ENCODE measurements at regions not wholly inside any gene's neighbourhood (a gene's known extent, or its start where the extent isn't known, plus 50 kb on each side); places are given as distances from the start of the nearest gene placed in this dataset.

DNA sequence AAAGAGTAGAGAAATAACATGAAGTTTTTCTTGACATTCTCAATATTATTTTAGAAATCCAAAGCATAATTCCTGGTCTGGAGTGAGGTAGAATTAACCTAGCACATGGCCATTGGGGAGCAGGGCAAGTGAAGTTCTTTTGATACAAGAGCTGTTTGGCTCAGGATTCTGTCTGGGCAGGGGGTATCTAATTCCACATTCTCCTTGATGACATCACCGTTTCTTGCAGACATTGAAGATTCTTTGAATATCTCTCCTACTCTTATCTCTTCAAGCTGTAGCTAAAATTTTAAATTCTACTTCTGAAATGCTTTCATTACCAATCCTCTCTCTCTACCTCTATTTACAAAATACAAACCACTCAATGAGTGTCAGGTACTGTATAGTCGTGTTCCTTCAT, 138.2 kb upstream of the TENM4 start:
- no peak for DNase-seq (ENCODE audit: low read depth)

DNA sequence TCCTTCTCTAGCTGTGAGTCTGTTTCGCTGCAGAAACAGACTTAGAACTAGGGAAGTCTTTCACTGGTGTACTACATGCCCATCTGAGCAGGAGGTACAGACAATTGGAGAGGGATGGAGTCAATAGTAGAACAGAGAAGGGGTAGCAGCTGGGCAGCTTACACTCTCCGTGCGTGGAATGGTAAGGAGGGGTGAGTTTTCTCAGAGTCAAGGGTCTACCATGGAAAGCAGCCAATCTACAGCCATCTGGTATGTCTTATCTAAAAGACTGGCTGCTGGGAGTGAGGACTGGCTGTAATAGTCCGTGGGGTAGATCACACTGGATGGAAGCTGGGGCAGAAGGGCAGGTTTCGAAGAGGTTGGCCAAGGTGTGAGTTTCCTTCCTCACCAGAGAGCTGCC, 137.3 kb upstream of the TENM4 start:
- DNase-seq (ENCODE audit: low read depth) = no peak

DNA sequence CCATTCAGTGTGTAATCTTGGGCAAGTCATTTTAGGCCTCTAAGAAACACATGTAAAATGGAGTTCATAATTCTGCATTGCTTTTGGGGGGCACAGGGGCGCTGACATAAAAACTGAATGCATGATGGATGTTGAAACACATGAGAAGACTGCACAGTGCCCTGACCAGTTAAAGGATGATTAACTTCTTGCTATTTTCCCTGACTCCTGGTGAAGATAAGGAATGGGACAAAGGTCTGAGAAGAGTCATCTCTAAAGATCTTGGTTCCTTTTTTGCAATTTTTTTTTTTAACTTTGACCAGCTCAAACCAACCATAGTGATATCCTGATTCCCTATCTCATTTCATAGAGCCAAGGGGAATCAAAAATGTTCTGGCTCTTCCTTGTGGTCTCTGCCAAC, 134.9 kb upstream of the TENM4 start:
- DNase-seq (ENCODE audit: low read depth) = no peak

DNA sequence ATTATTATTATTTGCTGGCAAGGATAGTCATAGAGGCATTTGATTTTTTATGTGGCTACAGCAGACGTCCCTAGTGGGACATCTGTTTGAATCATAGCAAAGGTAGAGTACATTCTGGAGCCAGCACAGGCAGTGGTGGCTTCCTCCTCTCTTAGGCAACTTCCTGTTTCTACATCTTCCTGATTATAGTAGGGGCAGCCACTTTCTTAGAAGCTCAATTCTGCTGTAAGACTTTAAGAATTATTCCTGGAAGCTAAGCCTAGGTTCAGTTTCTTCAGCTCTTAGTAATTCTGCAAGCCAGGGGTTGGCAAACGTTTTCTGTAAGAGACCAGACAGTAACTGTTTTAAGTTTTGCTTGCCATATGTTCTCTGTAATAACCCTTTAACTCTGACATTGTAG, 129.3 kb upstream of the TENM4 start:
- DNase-seq (ENCODE audit: low read depth) = no peak

DNA sequence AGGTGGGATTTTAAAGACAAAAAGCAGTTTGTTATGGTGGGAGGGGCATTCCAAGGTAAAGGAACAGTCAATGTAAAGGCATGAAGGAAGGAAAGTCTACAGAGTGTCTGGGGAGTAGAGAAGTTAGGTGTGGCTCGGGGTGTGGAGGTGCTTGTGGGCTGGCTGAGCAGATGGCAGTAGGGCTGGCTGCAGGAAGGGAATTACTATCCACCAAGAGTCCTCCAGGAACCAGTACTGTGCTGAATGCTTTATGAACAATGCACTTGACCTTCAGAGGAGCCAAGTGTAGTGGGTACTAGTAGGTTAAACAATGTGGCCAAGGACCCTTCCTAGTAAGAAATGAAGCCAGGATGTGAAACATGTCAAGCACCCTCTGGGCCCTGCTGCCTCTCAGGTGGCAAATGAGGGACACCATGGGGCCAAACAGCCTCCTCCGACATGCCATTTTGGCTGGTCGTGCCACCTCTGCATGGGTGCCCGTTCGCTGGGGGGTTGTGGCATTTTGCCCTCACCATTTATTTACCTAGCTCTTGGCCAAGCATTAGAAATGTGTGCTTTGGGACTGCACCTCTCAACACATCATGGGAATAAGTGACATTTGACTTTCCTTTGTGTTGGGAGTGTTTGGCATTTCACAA, 123.6 kb upstream of the TENM4 start:
- no peak for DNase-seq (ENCODE audit: low read depth)

DNA sequence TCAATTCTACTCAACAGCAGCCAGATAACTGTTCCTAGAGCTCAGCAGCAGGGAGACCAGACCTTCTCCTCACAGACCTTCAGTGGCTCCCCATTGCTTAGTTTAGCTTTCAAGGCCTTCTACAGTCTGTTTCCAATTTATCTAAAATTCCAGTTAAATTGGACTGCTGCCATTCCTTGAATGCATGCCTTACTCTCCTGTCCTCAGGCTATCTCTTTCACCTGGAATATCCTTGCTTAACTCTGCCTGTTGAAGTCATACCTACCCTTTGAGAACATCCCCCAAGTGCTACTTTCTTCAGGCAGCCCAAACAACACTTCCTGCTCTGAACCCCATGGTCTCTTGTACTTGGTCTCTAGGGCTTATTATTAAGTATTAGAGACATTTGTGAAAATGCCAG, 120.7 kb upstream of the TENM4 start:
- no peak for DNase-seq (ENCODE audit: low read depth)

DNA sequence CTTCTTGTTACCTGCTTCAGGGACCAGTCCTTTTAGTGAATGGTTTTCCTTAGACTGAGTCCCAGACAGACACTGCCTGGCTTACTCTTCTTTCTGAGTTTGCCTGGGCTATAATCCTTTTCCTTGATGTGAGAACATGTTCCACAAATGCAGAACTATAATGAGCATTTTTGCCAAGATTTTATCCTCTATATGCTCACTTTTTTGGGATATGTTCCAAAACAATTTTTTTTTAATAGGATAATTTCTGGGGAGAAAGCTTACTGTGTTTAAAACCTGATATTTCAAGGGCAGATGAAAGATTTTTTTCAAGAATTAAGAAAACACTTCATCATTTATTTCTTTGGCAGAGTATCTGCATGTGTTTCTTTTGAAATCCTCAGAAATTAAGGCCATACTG, 110.0 kb upstream of the TENM4 start:
- DNase-seq (ENCODE audit: low read depth) = no peak

DNA sequence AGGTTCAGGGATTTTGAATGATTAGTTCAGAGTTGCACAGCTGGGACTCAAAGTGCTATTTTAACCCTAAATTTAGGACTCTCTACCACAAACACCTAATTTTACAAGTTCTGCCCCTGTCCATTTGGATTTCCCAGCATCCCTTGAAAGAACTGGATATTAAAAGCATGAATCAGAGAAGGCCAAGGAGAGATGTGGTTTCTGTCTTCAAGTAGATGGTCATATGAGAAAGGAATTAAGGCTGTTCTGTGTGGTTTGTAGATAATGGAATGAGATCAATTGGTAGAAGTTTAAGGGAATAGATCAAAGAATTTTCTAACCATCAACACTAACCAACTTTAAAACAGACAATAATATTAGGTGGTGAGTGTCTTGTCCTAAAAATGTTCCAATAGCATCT, 106.4 kb upstream of the TENM4 start:
- DNase-seq (ENCODE audit: low read depth) = no peak

DNA sequence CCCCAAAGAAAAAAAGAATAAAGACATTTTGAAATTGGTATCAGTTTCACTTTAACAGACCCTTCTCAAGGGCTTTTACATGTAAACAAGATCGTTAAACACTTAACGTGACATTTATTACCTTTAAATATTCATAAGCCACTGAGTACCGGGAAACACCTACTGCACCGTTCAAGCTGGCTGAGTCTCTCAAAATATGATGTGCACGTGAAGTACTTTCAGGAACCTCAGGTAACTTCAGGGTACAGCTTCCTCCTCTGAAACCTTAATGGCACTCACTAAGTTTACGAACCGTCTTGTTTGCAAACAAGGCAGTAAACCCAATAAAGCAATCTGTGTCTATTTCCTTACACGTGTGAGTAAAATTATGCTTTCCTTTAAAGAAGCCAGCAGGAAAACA, 105.5 kb upstream of the TENM4 start:
- no peak for DNase-seq (ENCODE audit: low read depth)

DNA sequence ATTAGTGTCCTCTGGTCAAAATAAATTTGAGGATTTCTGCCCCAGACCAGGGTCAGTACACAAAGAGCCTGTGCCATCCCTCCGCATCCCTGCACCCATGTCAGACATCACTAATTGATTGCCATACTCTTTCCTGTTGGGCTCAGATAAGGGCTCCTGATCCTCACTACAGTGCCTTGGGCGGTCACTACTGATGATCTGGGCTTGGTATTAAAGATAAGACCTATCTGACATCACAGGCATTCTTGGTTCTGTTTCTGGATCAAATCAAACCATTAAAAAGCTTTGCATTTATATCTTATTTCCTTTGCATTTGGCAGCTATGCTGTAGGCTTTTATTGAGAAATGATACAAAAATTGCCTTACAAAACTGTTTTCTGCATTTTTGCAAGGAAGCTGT, 103.5 kb upstream of the TENM4 start:
- DNase-seq (ENCODE audit: low read depth) = no peak

DNA sequence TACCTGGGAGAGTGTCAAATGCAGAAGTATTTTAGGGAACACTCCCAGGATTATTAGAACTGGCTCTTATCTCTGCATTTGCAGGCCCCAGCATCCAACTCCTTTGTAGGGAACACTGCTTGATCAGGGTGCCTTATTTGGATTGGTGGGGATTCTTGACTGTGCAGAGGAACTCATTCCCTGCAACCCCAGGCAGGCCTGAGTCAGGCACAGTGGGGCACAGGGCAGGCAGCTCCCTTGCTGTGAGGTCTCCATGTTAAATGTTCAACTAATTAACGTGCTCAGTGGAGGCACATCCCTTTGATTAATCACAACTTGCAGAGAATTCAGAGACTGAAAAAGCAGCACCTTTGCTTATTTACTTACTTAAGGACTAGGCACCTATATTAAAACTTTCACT, 102.3 kb upstream of the TENM4 start:
- DNase-seq (ENCODE audit: low read depth) = no peak

DNA sequence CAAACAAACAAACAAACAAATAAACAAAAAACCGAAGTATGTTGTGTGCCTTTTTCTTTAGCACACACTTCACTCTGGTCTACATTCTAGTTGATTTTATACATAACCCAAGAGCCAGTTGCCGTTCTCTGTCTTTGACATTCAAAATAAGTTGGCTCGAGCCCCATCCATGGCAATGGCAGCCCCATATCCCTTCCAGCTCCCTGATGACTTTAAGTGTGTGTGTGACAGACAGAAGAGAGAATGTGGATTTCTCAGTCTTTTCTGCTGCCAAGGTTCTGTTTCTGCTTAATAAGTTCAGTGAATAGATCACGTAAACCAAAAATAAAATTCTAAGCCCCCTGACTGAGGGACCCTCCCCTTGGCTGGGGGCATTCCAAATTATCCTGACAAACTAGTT, 100.6 kb upstream of the TENM4 start:
- no peak for DNase-seq (ENCODE audit: low read depth)

DNA sequence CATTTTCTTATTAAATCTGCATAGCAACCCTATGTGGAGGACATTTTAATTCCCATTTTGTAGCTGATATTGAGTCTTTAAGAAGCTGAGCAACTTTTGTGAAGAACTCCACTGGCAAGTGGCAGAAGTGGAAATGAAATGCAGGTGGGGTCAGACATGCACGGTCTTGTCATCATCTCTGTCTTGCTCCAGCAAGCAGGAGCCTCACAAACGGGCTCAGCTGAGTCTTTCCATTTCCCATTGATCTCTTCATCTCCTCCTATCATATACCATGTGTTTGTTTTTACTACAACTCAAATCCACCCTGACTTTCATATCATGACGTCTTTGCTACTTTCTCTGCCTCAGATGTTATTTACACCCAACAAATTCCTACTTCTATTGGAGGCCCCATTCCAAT, 97.9 kb upstream of the TENM4 start:
- no peak for DNase-seq (ENCODE audit: low read depth)

DNA sequence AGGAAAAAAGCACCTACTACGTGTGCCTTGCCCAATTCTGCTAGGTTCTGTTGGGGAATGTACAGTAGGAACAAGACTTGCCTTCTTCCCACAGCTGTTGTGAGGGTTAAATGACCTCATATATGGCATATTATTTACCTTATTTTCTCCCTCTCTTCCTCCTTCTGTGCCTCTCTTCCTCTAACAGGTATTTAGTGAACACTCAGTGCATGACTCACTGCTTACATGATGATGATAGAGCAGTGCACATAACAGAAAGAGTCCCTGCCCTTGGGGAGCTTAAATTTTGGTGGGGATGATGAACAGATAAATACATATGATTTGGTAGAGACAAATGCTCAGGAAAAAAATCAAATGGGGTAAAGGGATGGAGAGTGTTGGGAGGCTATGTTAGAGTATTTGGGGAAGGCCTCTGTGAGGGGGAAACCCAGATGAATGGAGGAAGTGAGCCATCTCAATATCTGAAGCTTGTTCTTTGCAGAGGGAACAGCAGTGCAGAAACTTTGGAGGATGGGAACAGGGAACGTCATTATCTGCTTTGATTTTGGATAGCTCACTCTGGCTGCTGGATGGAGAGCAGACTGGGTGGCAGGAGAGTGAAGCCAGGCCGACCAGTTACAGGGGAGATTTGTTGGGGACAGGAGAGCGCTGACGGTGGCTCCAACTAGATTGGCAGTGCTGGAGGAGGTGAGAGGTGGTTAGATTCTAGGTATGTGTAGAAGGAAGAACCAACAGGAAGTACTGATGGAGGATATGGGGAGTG, 95.5 kb upstream of the TENM4 start:
- DNase-seq (ENCODE audit: low read depth) = no peak

DNA sequence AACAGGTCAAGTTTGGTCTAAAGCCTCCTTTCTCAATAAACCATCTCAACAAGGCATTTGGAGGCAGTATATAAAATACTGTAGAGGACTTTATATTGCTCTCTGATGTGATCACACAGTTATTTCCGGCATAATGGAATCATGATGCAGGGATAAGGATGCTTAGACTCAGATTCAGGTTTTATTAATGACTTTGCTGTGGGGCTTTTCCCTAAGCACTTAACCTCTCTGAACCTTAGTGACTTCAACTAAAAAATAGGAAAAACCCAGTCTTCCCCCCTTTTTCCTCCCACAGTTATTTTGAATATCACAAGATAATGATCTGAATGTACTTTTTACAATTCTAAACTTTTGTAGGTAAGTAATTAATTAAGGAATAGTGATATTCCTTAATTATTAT, 94.8 kb upstream of the TENM4 start:
- DNase-seq (ENCODE audit: low read depth) = no peak

DNA sequence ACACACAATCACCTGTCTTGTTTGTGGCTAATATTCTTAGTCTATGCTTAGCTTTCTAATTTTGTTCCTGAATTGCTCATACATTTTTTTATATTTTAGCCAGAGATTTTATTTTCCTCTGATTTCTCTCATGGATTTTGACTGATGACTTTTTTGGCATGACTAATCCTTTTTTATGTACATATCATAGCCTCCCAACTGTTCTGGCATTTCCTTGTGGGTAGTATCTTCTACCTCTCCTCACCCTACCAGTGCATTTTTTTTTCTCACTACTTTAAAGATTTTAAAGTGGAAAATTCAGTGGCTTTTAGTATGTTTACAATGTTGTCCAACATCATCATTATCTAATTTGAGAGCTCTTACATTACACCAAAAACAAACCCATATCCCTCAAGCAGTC, 84.4 kb upstream of the TENM4 start:
- no peak for DNase-seq (ENCODE audit: low read depth)

DNA sequence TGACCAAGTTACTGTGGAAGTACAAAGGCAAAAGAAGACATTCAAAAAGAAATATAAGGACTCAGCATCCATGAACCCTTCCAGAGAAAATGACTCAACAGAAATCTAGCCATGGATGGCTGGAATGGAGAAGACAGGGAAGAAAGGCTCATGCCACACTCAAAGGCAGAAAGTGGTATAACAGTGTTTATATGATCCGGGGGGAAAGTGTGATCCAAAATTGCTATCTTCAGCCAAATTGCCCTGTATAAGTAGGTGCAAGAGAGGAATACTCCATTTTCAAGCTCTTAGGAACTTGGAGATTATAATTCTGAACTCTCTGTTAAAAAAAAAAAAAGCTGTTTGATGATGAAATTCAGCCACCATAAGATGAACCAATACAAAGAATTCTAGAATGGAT, 81.8 kb upstream of the TENM4 start:
- no peak for DNase-seq (ENCODE audit: low read depth)

DNA sequence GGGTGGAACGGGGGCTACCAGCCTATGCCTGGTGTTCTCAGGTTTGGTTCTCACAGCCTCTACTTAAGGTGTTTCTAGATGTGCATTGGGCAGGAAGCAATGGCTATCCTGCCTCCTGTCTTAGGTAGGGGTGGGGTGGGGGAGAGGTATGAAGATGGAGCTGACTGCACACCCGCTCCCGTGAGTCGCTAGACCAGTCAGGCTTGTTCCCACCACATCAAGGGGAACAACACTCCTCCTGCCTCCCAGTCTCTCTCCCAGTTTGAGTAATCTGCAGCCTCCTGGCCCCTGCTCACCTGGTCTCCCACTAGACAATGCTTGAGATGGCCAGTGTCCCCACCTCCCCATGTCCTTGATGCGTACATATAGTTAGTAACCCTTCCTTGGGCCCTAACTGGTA, 79.3 kb upstream of the TENM4 start:
- DNase-seq (ENCODE audit: low read depth) = no peak

DNA sequence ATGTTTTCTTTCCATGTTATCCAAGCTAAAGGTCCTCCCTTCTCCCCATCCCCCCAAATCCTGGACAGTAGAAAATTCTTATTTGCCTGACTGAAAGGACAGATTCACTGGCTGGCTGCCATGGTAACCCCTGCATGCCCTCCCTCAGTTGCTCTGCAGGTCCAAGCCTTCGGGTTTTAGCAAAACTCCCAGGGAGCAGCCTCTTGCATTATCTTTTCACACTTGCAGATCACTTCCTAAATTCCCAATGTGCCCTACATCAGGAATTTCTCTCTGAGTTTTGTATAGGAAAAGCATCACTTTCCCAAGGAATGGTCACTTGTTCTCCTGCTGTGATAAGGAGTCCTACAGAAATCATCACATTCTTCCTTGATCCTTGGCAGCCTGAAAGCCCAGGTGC, 75.0 kb upstream of the TENM4 start:
- no peak for DNase-seq (ENCODE audit: low read depth)

DNA sequence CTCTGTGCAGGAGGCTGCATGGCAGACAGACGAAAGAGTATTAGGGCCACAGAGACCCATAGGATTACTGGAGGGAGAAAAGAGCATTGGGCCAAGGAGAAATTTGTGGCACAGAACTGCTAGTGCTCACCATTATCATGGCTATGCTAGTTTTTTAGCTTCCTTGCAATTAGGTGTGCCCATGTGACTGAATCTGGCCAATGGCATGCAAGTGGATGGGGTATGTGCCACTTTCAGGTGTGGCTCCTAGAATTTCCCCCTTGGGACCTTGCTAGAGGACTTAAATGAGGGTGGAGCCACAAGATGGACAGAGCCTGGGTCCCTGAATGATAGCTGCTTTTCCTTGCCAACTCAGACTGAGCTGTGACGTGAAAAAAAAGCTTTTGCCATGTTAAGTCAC, 73.9 kb upstream of the TENM4 start:
- no peak for DNase-seq (ENCODE audit: low read depth)

DNA sequence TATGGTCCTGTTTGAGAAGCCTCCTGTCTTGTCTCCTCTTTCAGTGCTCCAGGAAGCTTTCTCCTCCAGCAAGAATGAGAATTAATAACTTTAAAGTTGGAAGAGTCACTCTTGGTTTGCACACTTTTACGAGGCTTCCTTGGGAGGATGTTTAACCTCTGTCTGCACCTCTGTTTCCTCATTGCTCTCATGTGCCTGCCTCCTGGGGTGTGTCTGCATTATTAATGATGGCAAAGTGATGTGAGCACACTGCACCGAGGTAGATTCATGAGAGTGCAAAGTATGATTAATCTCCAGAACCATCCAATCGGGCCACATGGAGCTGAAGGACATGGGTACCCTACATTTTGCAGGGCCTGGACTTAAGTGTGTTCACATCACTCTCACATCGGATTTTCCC, 73.5 kb upstream of the TENM4 start:
- DNase-seq (ENCODE audit: low read depth) = no peak

DNA sequence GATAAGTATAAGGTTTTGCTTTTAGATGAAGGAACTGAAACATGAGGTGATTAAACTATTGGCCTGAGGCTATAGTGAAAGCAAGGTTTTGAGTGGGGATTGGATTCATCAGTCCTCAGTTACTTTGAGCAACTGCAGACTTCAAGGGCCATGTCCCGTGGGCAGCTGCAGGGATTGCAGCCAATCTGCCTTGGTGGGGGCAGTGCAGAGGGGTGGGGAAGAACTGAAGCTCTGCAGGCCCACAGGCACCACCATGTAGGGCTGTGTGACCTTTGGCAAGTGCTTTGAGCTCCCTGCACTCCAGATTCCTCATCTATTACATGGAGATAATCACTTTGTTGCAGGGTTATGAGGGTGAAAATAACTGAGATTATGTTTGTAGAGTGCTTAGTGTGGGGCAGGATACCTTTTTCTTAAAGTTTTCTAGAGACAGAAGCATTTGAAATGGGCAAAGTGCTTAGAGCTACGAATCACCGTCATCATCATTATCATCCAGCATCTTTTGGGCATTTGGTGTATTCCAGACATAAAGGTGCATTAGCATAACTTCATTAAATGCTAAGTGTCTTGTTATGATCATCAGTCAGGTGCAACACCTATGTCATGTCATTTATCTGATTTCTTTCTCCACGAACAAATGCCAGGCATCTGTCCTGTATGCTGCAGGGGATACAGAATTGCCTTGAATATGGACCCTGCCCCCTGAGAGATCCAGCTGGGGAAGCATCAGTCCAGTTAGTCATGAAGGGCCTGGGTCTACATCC, 72.1 kb upstream of the TENM4 start:
- no peak for DNase-seq (ENCODE audit: low read depth)

DNA sequence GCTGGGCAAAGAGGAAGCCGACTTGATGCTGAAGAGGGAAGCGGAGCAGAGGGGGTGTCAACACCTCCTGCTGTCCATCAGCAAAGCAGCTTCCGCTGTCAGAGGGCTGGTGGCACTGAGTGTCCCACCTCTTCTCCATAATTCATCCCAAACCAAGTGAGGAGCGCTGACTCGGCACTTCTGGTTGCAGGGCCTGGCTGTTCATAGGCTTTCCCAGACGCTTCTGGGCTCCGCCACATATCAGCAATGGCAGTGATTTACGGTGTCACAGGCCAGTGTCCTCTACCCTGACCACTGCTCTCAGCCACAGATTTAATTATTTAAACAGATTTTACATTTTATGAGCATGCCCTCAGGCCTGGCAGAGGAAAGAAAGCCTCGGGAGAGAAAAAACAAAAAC, 70.1 kb upstream of the TENM4 start:
- DNase-seq (ENCODE audit: low read depth) = no peak

DNA sequence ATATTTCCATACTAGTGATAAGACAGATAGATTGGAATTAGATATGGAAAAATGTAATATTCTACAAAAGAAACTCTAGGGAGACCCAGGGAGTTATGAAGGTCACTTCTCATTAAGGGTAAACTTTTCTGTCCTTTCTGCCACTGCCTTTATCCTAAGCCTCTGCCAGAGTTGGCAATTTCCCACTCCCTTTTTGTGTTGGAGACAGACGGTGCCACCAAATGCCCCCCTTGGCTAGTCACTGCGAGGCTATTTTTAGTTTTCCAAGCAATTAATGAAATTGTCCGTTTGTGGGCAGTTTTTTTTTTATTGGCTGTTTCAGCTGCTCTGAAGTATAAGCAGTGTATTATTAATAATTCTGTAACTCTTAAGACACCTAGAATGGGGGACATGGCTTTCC, 67.6 kb upstream of the TENM4 start:
- DNase-seq (ENCODE audit: low read depth) = no peak
